ENCODE measurements at regions not wholly inside any gene's neighbourhood (a gene's known extent, or its start where the extent isn't known, plus 50 kb on each side); places are given as distances from the start of the nearest gene placed in this dataset.

- no peak overlapping the region for H3K4me2 ChIP-seq
- H3F3A ChIP-seq (replicated peaks; ENCODE audit: insufficient read depth) = no peaks in the 10 kb centered on the region
- no CpG with 5 or more reads among the region's 2 CpGs for WGBS (ENCODE audit: low lambda C conversion rate)
- POLR2A ChIA-PET = no interaction called here
- no peak for TF ChIP-seq RAD21 (IDR thresholded peaks at IDR 0.05; ENCODE audit: low read length)
- no peak for TF ChIP-seq RCOR1 (IDR thresholded peaks at IDR 0.05; ENCODE audit: low read length)
- TF ChIP-seq NFIC (IDR thresholded peaks at IDR 0.05; ENCODE audit: borderline replicate concordance) = no peak
- no peak for TF ChIP-seq USF1 (IDR thresholded peaks at IDR 0.05; ENCODE audit: borderline replicate concordance, low read depth)
- TF ChIP-seq RXRA (IDR thresholded peaks at IDR 0.05; ENCODE audit: borderline replicate concordance, low read depth) = no peak
- TF ChIP-seq TAF1 (IDR thresholded peaks at IDR 0.05; ENCODE audit: borderline replicate concordance, low read depth, low read length) = no peak
- TF ChIP-seq ELF1 (IDR thresholded peaks at IDR 0.05) = no peak
- TF ChIP-seq, protein P1, sequence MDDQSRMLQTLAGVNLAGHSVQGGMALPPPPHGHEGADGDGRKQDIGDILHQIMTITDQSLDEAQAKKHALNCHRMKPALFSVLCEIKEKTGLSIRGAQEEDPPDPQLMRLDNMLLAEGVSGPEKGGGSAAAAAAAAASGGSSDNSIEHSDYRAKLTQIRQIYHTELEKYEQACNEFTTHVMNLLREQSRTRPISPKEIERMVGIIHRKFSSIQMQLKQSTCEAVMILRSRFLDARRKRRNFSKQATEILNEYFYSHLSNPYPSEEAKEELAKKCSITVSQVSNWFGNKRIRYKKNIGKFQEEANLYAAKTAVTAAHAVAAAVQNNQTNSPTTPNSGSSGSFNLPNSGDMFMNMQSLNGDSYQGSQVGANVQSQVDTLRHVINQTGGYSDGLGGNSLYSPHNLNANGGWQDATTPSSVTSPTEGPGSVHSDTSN (IDR thresholded peaks at IDR 0.05) = no peak
- no peak for TF ChIP-seq FOSL2 (IDR thresholded peaks at IDR 0.05; ENCODE audit: borderline replicate concordance, low read depth)
- TF ChIP-seq NRF1 (IDR thresholded peaks at IDR 0.05; ENCODE audit: low read depth, low read length) = no peak
- TF ChIP-seq, protein P2, sequence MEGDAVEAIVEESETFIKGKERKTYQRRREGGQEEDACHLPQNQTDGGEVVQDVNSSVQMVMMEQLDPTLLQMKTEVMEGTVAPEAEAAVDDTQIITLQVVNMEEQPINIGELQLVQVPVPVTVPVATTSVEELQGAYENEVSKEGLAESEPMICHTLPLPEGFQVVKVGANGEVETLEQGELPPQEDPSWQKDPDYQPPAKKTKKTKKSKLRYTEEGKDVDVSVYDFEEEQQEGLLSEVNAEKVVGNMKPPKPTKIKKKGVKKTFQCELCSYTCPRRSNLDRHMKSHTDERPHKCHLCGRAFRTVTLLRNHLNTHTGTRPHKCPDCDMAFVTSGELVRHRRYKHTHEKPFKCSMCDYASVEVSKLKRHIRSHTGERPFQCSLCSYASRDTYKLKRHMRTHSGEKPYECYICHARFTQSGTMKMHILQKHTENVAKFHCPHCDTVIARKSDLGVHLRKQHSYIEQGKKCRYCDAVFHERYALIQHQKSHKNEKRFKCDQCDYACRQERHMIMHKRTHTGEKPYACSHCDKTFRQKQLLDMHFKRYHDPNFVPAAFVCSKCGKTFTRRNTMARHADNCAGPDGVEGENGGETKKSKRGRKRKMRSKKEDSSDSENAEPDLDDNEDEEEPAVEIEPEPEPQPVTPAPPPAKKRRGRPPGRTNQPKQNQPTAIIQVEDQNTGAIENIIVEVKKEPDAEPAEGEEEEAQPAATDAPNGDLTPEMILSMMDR (IDR thresholded peaks at IDR 0.05) = no peak
- no peak for TF ChIP-seq GATA2 (CRISPR knock-in tag; IDR thresholded peaks at IDR 0.05)
- no peak for TF ChIP-seq MAX (IDR thresholded peaks at IDR 0.05; ENCODE audit: low read depth)
- no peak for TF ChIP-seq USF2 (IDR thresholded peaks at IDR 0.05; ENCODE audit: borderline replicate concordance, low read depth, low read length)
- TF ChIP-seq EP300 (IDR thresholded peaks at IDR 0.05; ENCODE audit: borderline replicate concordance in 1 of 2, low read depth in 1 of 2, low read length in 1 of 2) = no peak
- no peak for TF ChIP-seq EZH2phosphoT487 (IDR thresholded peaks at IDR 0.05; ENCODE audit: borderline replicate concordance, low read depth)
- no peak for TF ChIP-seq MEF2A (IDR thresholded peaks at IDR 0.05; ENCODE audit: borderline replicate concordance, low read depth)
- no peak for TF ChIP-seq SMC3 (IDR thresholded peaks at IDR 0.05; ENCODE audit: low read depth, low read length)
- no peak for DNase-seq
- no peaks in the 10 kb centered on the region for H3K79me2 ChIP-seq (ENCODE audit: insufficient read depth)
- H3K27me3 ChIP-seq (ENCODE audit: insufficient read depth) = no peaks in the 10 kb centered on the region
- no peak overlapping the region for H2AFZ ChIP-seq (ENCODE audit: low read depth)
- no peak overlapping the region for H3K9ac ChIP-seq
- H3K36me3 ChIP-seq (replicated peaks in 1 of 2; ENCODE audit: control insufficient read depth in 1 of 2, insufficient read depth in 2 of 2, low read length in 1 of 2) = no peaks in the 10 kb centered on the region
- H3K9me3 ChIP-seq = no peaks in the 10 kb centered on the region
- no peak overlapping the region for H3K27ac ChIP-seq (ENCODE audit: low read depth in 2 of 2, low read length in 1 of 2)
- CTCF ChIA-PET = no interaction called here
- no peak overlapping the region for H3K4me3 ChIP-seq (ENCODE audit: low read depth in 2 of 2, low read length in 1 of 2)
- no peaks in the 10 kb centered on the region for H3K9me2 ChIP-seq
- no peaks in the 10 kb centered on the region for H4K20me1 ChIP-seq (ENCODE audit: insufficient read depth)
- H3K4me1 ChIP-seq (ENCODE audit: control insufficient read depth in 1 of 2, insufficient read depth in 2 of 2, low read depth in 1 of 2, low read length in 1 of 2) = no peaks in the 10 kb centered on the region
These were observed 373.7 kb downstream of the AR start for GRCh38 chrX:67917421-67918010.
